Fibroblast of mammary gland (primary cell): ENCODE measurements at regions not wholly inside any gene's neighbourhood (a gene's known extent, or its start where the extent isn't known, plus 50 kb on each side); places are given as distances from the start of the nearest gene placed in this dataset.

Experiments used
- DNase-seq: peaks from one replicate; pipeline ENCODE4 v3.0.0-alpha.2; 2010; ENCODE audit warnings: low read depth
- H3K4me3 ChIP-seq: 2 replicates; pipeline ENCODE4 v1.5.1; 2011; ENCODE audit warnings: low read depth, mild to moderate bottlenecking, low read length, moderate library complexity; ENCODE audit not compliant: control insufficient read depth
- CTCF ChIP-seq: conservative IDR thresholded peaks from 2 replicates; pipeline ENCODE4 v1.5.1; 2011; ENCODE audit warnings: low read depth, low read length, inconsistent platforms; ENCODE audit not compliant: control insufficient read depth, insufficient read depth

GRCh38 chr5:135235551-135236227, 163.3 kb downstream of the MACROH2A1 start:
- no peak for DNase-seq
- H3K4me3 ChIP-seq: no peak overlapping the region

GRCh38 chr5:135234666-135235401, 164.2 kb downstream of the MACROH2A1 start:
- DNase-seq: no peak
- H3K4me3 ChIP-seq: no peak overlapping the region
- no peak for TF ChIP-seq CTCF

More at GRCh38 chr5:135235551-135236227, 163.3 kb downstream of the MACROH2A1 start:
- no peak for TF ChIP-seq CTCF

GRCh38 chr5:135234242-135234641, 164.8 kb downstream of the MACROH2A1 start:
- DNase-seq: no peak
- no peak overlapping the region for H3K4me3 ChIP-seq
- TF ChIP-seq CTCF: no peak

GRCh38 chr5:135233477-135233876, 165.6 kb downstream of the MACROH2A1 start:
- DNase-seq: no peak
- no peak for TF ChIP-seq CTCF
- no peak overlapping the region for H3K4me3 ChIP-seq

GRCh38 chr5:135232958-135233357, 166.1 kb downstream of the MACROH2A1 start:
- TF ChIP-seq CTCF: no peak
- no peak overlapping the region for H3K4me3 ChIP-seq
- DNase-seq: no peak

- no peak overlapping the region for H3K4me3 ChIP-seq
- DNase-seq: no peak
- TF ChIP-seq CTCF: no peak
These were observed 167.7 kb downstream of the MACROH2A1 start for GRCh38 chr5:135231289-135231688.
